Type B pancreatic cell (in vitro differentiated cells): ENCODE measurements at regions not wholly inside any gene's neighbourhood (a gene's known extent, or its start where the extent isn't known, plus 50 kb on each side); places are given as distances from the start of the nearest gene placed in this dataset.

ENCODE experiments used
- DNase-seq: peaks from one replicate; pipeline ENCODE4 v3.0.0; 2021; ENCODE audit warnings: mixed read lengths; ENCODE audit not compliant: unreplicated experiment; ENCODE audit errors: extremely low spot score
- H3K27ac Mint-ChIP-seq: 2 replicates; pipeline ENCODE4 v1.8.0; 2021; ENCODE audit warnings: mild to moderate bottlenecking, mixed read lengths
- H3K27me3 Mint-ChIP-seq: 2 replicates; pipeline ENCODE4 v1.8.0; 2021; ENCODE audit warnings: mixed read lengths
- H3K36me3 Mint-ChIP-seq: 2 replicates; pipeline ENCODE4 v1.8.0; 2021; ENCODE audit warnings: mixed read lengths
- H3K4me1 Mint-ChIP-seq: one replicate; pipeline ENCODE4 v1.8.0; 2021; ENCODE audit warnings: mixed read lengths; ENCODE audit not compliant: unreplicated experiment
- H3K4me3 Mint-ChIP-seq: 2 replicates; pipeline ENCODE4 v1.8.0; 2021; ENCODE audit warnings: mild to moderate bottlenecking, mixed read lengths
- H3K9me3 Mint-ChIP-seq: 2 replicates; pipeline ENCODE4 v1.8.0; 2021; ENCODE audit warnings: mixed read lengths
- CTCF ChIP-seq: fragments of 200-600 bp; sonication (generic); conservative IDR thresholded peaks from 2 replicates; pipeline ENCODE4 v1.5.0; 2021; ENCODE audit warnings: antibody characterized with exemption, mild to moderate bottlenecking

- Mint-ChIP-seq H3K4me3 (no peak overlapping the region), H3K9me3 (peaks cover 4% of the 10 kb centered on the region), H3K27me3 (no peaks in the 10 kb centered on the region)
These were observed 313.2 kb downstream of the SATB2 start for GRCh38 chr2:199144546-199144945.

GRCh38 chr2:199144036-199144435 lies 313.7 kb downstream of the SATB2 start:
- H3K4me3 Mint-ChIP-seq, result no peak overlapping the region
- no peak for DNase-seq

More at GRCh38 chr2:199144546-199144945, 313.2 kb downstream of the SATB2 start:
- H3K27ac Mint-ChIP-seq, result no peak overlapping the region
- no peaks in the 10 kb centered on the region for H3K4me1 Mint-ChIP-seq
- H3K36me3 Mint-ChIP-seq, result no peaks in the 10 kb centered on the region
- no peak for TF ChIP-seq CTCF
- no peak for DNase-seq

GRCh38 chr2:199136681-199137080 lies 321.1 kb downstream of the SATB2 start:
- Mint-ChIP-seq H3K4me1 (peaks cover 4% of the 10 kb centered on the region), H3K9me3 (peaks cover 5% of the 10 kb centered on the region), H3K4me3 (no peak overlapping the region), H3K27me3 (no peaks in the 10 kb centered on the region), H3K27ac (no peak overlapping the region), H3K36me3 (no peaks in the 10 kb centered on the region)
- DNase-seq, result no peak
- no peak for TF ChIP-seq CTCF

More at GRCh38 chr2:199144036-199144435, 313.7 kb downstream of the SATB2 start:
- TF ChIP-seq CTCF, result no peak
- Mint-ChIP-seq H3K4me1 (no peaks in the 10 kb centered on the region), H3K9me3 (peaks cover 5% of the 10 kb centered on the region), H3K36me3 (no peaks in the 10 kb centered on the region), H3K27ac (no peak overlapping the region), H3K27me3 (no peaks in the 10 kb centered on the region)

- Mint-ChIP-seq H3K4me3 (no peak overlapping the region), H3K4me1 (peaks cover 4% of the 10 kb centered on the region), H3K9me3 (peaks cover 5% of the 10 kb centered on the region), H3K36me3 (no peaks in the 10 kb centered on the region), H3K27ac (no peak overlapping the region), H3K27me3 (no peaks in the 10 kb centered on the region)
- DNase-seq, result no peak
- no peak for TF ChIP-seq CTCF
These were observed 321.5 kb downstream of the SATB2 start for GRCh38 chr2:199136242-199136641.

GRCh38 chr2:199131876-199132275 lies 325.9 kb downstream of the SATB2 start:
- H3K27me3 Mint-ChIP-seq, result no peaks in the 10 kb centered on the region
- H3K27ac Mint-ChIP-seq, result no peak overlapping the region
- H3K9me3 Mint-ChIP-seq, result no peaks in the 10 kb centered on the region
- TF ChIP-seq CTCF, result no peak
- peaks cover 8% of the 10 kb centered on the region for H3K4me1 Mint-ChIP-seq
- H3K4me3 Mint-ChIP-seq, result no peak overlapping the region
- H3K36me3 Mint-ChIP-seq, result no peaks in the 10 kb centered on the region
- DNase-seq, result no peak

- Mint-ChIP-seq H3K27ac (no peak overlapping the region), H3K4me1 (peaks cover 8% of the 10 kb centered on the region), H3K36me3 (no peaks in the 10 kb centered on the region), H3K4me3 (no peak overlapping the region), H3K9me3 (no peaks in the 10 kb centered on the region), H3K27me3 (no peaks in the 10 kb centered on the region)
- TF ChIP-seq CTCF, result no peak
- DNase-seq, result no peak
These were observed 326.5 kb downstream of the SATB2 start for GRCh38 chr2:199131136-199131655.
